GM12878 (cell line): ENCODE measurements at regions not wholly inside any gene's neighbourhood (a gene's known extent, or its start where the extent isn't known, plus 50 kb on each side); places are given as distances from the start of the nearest gene placed in this dataset.

Source experiments
- ATAC-seq: fragments of 200-7000 bp; cut with Tn5 transposase; 3 replicates; pipeline ENCODE4 v1.9.1; 2020; ENCODE audit warnings: mild to moderate bottlenecking, moderate library complexity
- BruUV-seq: library from RNA; stranded (reverse); fragments of 400-500 nt; replicated peaks from 2 replicates; lab custom pipeline; 2021; lab: Mats Ljungman, UMichigan
- CTCF ChIA-PET: fragments of 300-600 bp; sonication (Branson Sonifier 250); formaldehyde crosslinking; extraction: SDS; loops from one replicate; lab custom pipeline; 2021; ENCODE audit warnings: inconsistent platforms; lab: Yijun Ruan, JAX
- POLR2A ChIA-PET: fragments of 350-600 bp; formaldehyde crosslinking; extraction: SDS; loops from one replicate; lab custom pipeline; 2021; ENCODE audit warnings: inconsistent platforms; lab: Charles Lee
- RAD21 ChIA-PET: fragments of 300-600 bp; sonication (Branson Sonifier 250); formaldehyde crosslinking; loops from one replicate; lab custom pipeline; 2023; ENCODE audit warnings: antibody characterized with exemption; ENCODE audit not compliant: unreplicated experiment; lab: Charles Lee
- SMC1A ChIA-PET: fragments of 300-600 bp; sonication (Branson Sonifier 250); formaldehyde crosslinking; loops from one replicate; lab custom pipeline; 2023; ENCODE audit not compliant: unreplicated experiment, uncharacterized antibody; lab: Charles Lee
- DNase-seq: peaks from one replicate; pipeline ENCODE4 v3.0.0-alpha.2; 2011; ENCODE audit warnings: low read depth, low spot score
- FAIRE-seq: peaks from 3 replicates; lab custom pipeline; 2011; peaks lifted over from hg19 to GRCh38; lab: Jason Lieb, UNC
- H2AFZ ChIP-seq: 2 replicates; pipeline ENCODE4 v1.6.0; 2011; ENCODE audit warnings: low read depth, low read length, control low read depth; ENCODE audit not compliant: control insufficient read depth
- H3K27ac ChIP-seq: 2 replicates; pipeline ENCODE4 v1.5.1; 2011; ENCODE audit warnings: control low read depth; ENCODE audit not compliant: control insufficient read depth, insufficient read depth
- H3K27me3 ChIP-seq, 2 experiments: replicated peaks in 1 of 2; 2 replicates each; pipeline versions ENCODE4 v1.6.0 to v1.6.1; 2011; ENCODE audit warnings: low read length in 1 of 2; ENCODE audit not compliant: control insufficient read depth in 2 of 2, insufficient read depth in 2 of 2
- H3K36me3 ChIP-seq, 2 experiments: 2 replicates each; pipeline ENCODE4 v1.5.1; 2011; ENCODE audit warnings: low read length in 1 of 2; ENCODE audit not compliant: control insufficient read depth in 2 of 2, insufficient read depth in 2 of 2
- H3K4me1 ChIP-seq: 2 replicates; pipeline ENCODE4 v1.6.1; 2011; ENCODE audit warnings: mild to moderate bottlenecking, low read length, moderate library complexity, mixed read lengths; ENCODE audit not compliant: control insufficient read depth, insufficient read depth
- H3K4me2 ChIP-seq: 2 replicates; pipeline ENCODE4 v1.6.0; 2011; ENCODE audit warnings: control low read depth; ENCODE audit not compliant: control insufficient read depth, insufficient read depth
- H3K4me3 ChIP-seq: fragments of 200-600 bp; sonication (generic); 2 replicates; pipeline ENCODE4 v1.5.1; 2016
- H3K79me2 ChIP-seq: 2 replicates; pipeline ENCODE4 v1.6.0; 2011; ENCODE audit warnings: low read length; ENCODE audit not compliant: control insufficient read depth, insufficient read depth
- H3K9ac ChIP-seq: 2 replicates; pipeline ENCODE4 v1.8.0; 2011; ENCODE audit warnings: low read length, control low read depth, mixed read lengths; ENCODE audit not compliant: control insufficient read depth, insufficient read depth
- H3K9me3 ChIP-seq: replicated peaks from 3 replicates; pipeline ENCODE4 v1.5.1; 2011; ENCODE audit warnings: mild to moderate bottlenecking, low read length; ENCODE audit not compliant: control insufficient read depth, insufficient read depth
- H4K20me1 ChIP-seq: 2 replicates; pipeline ENCODE4 v1.6.0; 2011; ENCODE audit not compliant: control insufficient read depth, insufficient read depth
- ASH2L ChIP-seq: fragments of 300-600, 200-600 bp; sonication (generic); IDR thresholded peaks from 2 replicates; pipeline ENCODE4 v1.6.1; 2017; ENCODE audit warnings: low read depth, mild to moderate bottlenecking, borderline replicate concordance
- ATF2 ChIP-seq: IDR thresholded peaks from 2 replicates; pipeline ENCODE4 v1.6.1; 2012; ENCODE audit warnings: low read length, inconsistent platforms
- BCL11A ChIP-seq: IDR thresholded peaks from 2 replicates; pipeline ENCODE4 v1.6.1; 2011; ENCODE audit warnings: low read depth, low read length
- ESRRA ChIP-seq: IDR thresholded peaks from 2 replicates; pipeline ENCODE4 v1.6.1; 2012; ENCODE audit warnings: mild to moderate bottlenecking, low read length, improper control_type of control experiment
- IRF4 ChIP-seq: IDR thresholded peaks from 2 replicates; pipeline ENCODE4 v1.6.1; 2011; ENCODE audit warnings: low read depth, low read length
- KAT2A ChIP-seq: conservative IDR thresholded peaks from 2 replicates; pipeline ENCODE4 v1.6.1; 2011; ENCODE audit warnings: low read depth, low read length; ENCODE audit not compliant: control insufficient read depth
- ZBTB33 ChIP-seq: fragments of 450-650 bp; IDR thresholded peaks from 2 replicates; pipeline ENCODE4 v1.6.1; 2017; ENCODE audit warnings: mild to moderate bottlenecking
- ZNF24 ChIP-seq: fragments of 450-650 bp; IDR thresholded peaks from 2 replicates; pipeline ENCODE4 v1.6.1; 2017; ENCODE audit warnings: antibody characterized with exemption, mild to moderate bottlenecking
- ZNF687 ChIP-seq: fragments of 450-650 bp; IDR thresholded peaks from 2 replicates; pipeline ENCODE4 v1.6.1; 2017; ENCODE audit warnings: mild to moderate bottlenecking, moderate library complexity
- WGBS: methylation state at CpG from one replicate; pipeline ENCODE4 v1.1.6; 2016; ENCODE audit warnings: low lambda C conversion rate; ENCODE audit not compliant: insufficient replicate concordance, insufficient coverage; ENCODE audit errors: missing lambda C conversion rate; 5-methylcytosine and 5-hydroxymethylcytosine counted together
- in situ Hi-C: fragments of 300-500 bp; cut with MboI; formaldehyde crosslinking; loops from 9 replicates; pipeline ENCODE4 v1.14.3; 2018; ENCODE audit warnings: mixed read lengths
- intact Hi-C: fragments of 100-400 bp; cut with micrococcal nuclease; formaldehyde crosslinking; loops from one replicate; pipeline ENCODE4 v1.14.2; 2022; ENCODE audit not compliant: unreplicated experiment

- in situ Hi-C loops: no loop called here
- WGBS: 4% methylated on average over 6 of the region's 6 CpGs
These were observed 122.8 kb upstream of the ARGLU1 start for GRCh38 chr13:106690779-106691178.

More at GRCh38 chr13:106690779-106691178, 122.8 kb upstream of the ARGLU1 start:
- ATAC-seq (no peak), DNase-seq (no peak), FAIRE-seq (no peak)
- CTCF ChIA-PET: no interaction called here
- SMC1A ChIA-PET: no interaction called here
- no peak for TF ChIP-seq ASH2L
- TF ChIP-seq BCL11A: no peak
- TF ChIP-seq ZNF687: no peak
- TF ChIP-seq KAT2A: no peak
- TF ChIP-seq ATF2: no peak
- no peak for TF ChIP-seq ZBTB33
- TF ChIP-seq ZNF24: no peak
- no peak for TF ChIP-seq ESRRA
- TF ChIP-seq IRF4: no peak
- no peaks in the 10 kb centered on the region for H3K36me3 ChIP-seq
- no peak overlapping the region for H3K4me2 ChIP-seq
- no peak overlapping the region for H2AFZ ChIP-seq
- H4K20me1 ChIP-seq: no peaks in the 10 kb centered on the region
- no peak overlapping the region for H3K9ac ChIP-seq
- BruUV-seq: no TSS peak
- no peaks in the 10 kb centered on the region for H3K9me3 ChIP-seq
- H3K79me2 ChIP-seq: no peaks in the 10 kb centered on the region
- RAD21 ChIA-PET: no interaction called here
- H3K27me3 ChIP-seq: no peaks in the 10 kb centered on the region
- H3K27ac ChIP-seq: no peak overlapping the region
- POLR2A ChIA-PET: no interaction called here
- intact Hi-C loops: no loop called here
- no peaks in the 10 kb centered on the region for H3K4me1 ChIP-seq
- H3K4me3 ChIP-seq: no peak overlapping the region
